Amygdala (tissue), 56 donors: ENCODE measurements at regions not wholly inside any gene's neighbourhood (a gene's known extent, or its start where the extent isn't known, plus 50 kb on each side); places are given as distances from the start of the nearest gene placed in this dataset.
"Not testable (repeated sequence)": the region's sequence is repeated elsewhere in the genome, so short reads cannot be mapped to it uniquely, and the experiment has no call there.

Experiments
- DNase-seq, 56 donors: peaks; one replicate each; lab custom pipeline; 2025; lab: John Stamatoyannopoulos, UW

DNA sequence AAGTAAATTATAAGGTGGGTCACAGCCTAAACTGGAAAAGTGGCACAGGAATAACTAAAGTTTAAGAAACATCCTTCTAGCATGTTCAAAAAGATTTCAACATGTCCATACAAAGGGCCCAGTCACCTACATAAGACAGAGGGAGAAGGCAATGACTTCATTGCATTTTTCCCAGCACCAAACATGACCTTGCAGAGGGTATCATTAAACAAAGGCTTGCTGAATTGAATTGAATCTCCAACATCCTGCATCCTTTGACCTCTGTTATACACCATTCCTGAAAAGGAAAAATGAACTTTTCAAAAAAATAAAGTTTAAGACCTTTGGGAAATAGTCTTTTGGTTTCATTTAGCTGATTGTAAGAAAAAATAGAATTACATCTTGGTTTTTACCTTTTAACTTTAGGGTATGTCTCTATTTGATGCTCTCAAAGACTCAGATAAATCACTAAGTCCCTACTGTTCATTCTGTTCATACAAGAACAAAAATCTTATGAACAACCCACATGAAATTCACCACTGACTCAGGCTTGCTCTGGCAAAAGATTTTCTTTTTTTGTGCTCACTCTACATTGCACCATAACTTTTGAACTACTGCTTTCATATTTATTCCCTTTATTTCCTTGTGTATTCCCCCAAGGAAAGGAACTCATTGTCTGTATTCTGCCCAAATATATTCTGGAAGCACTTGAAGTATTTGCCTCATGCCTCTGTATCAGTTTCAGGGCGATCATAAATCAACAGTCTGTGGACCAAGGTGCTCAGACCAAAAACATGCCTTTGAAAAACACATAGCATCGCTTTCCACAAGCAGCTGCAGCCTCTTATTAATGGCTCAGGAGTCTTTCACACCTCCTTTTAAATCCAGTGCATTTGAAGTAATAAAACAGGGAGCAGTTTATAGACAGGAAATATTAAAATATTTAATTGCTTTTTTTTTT lies 121.7 kb downstream of the DUSP6 start:
- no peak for DNase-seq

DNA sequence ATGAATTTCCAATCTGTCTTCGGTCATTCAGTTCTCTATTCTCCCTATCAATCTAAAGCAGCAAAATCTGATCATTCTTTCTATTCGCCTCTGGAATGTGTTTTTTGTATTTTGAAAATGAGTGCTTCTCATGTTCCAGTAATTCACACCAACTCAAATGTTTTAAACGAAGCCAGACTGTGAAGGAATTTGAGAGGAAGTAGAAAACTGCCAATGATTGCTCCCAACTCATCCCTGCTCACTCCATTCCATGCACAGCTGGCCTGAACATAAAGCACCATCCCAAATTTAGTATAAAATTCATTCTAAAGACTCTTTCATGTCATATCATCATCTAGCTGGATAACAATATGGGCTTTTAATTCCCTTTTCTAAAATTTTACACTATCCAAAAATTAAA lies 123.8 kb downstream of the DUSP6 start:
- DNase-seq: no peak

DNA sequence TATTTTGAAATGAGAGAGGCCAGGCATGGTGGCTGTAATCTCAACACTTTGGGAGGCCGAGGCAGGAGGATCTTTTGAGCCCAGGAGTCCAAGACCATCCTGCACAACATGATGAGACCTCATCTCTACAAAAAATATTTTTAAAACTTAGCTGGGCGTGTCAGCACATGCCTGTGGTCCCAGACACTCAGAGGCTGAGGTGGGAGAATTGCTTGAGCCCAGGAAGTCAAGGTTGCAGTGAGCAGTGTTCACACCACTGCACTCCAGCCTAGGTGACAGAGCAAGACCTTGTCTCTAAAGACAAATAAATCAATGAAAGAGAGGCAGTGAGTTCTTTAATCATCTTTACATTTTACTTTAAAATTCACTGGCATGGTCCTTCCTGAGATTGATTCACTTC lies 124.5 kb downstream of the DUSP6 start:
- DNase-seq: no peak

GRCh38 chr12:89225808-89226411 lies 126.4 kb downstream of the DUSP6 start:
- no peak for DNase-seq

DNA sequence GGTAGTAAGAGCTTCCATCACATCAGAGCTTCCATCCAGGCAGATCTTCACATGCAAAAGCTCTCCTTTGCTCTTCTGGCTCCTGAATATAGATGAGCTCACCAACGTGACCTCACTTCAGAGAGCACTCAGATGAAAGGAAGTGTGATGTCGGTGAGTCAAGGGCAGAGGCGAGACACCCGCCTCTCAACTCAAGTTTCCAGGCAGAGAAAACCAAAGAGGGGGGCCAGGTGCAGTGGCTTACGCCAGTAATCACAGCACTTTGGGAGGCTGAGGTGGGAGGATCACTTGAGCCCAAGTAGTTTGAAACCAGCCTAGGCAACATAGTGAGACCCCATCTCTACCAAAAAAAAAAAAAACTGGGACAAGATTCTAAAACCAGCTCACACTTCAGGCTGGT lies 126.9 kb downstream of the DUSP6 start:
- DNase-seq: no peak

- DNase-seq: not testable (repeated sequence)
Observed at GRCh38 chr12:89222580-89222979, 129.7 kb downstream of the DUSP6 start.

GRCh38 chr12:89217472-89217871 lies 134.8 kb downstream of the DUSP6 start:
- no peak for DNase-seq

DNA sequence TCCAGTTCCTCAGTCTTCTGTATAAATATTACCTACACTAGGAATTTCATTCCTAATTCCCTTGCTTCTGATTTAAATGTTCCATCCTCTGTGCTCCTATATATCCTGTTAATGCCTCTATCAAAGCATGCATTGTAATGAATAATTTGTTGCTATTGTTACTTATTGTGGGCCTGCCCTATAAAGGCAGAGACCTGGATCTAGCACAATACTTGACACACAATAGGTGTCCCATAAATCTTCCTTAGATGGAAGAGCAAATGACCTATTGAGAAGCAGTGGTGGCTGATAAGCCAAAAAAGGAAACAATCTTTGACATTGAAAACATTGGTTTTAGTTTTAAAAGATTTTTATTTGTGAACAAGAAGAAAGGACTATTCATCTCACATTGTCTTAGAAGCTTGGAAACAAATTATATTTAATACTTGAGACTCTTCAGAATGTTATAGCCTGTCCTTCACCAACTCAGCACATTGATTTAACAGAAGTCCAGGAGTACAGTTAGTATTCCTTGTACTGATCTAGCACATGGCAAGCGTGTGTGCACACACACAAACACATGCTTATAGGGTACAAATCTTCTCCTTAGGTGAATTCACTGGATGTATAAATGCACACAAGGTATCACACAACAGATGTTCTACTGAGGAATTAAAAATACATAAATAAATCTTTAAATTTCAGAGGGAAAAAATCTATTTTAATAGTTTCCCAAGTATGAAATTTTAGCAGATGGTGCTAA lies 135.9 kb downstream of the DUSP6 start:
- DNase-seq: no peak

- DNase-seq: no peak
Observed at GRCh38 chr12:89215196-89215595, 137.1 kb downstream of the DUSP6 start.

DNA sequence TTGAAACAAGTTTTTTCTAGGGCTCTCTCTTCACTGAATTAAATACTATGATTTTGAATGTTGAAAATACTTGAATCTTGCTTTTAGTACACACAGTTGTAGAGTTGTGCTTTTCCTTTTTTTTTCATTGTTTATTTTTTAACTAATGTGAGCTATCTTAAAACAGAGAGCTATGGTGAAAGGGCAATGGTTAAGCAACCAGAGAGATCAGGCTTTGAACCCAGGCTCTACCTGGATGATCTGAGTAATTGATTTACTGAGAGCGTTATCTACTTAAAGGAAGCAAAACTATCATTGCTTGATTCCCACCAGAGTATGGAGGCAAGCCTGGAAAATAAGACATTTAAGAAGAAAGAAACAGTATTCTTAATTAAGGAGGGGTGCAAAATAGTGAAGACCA lies 138.6 kb downstream of the DUSP6 start:
- no peak for DNase-seq

GRCh38 chr12:89213139-89213538 lies 139.2 kb downstream of the DUSP6 start:
- DNase-seq: no peak

- DNase-seq: no peak
Observed at GRCh38 chr12:89212339-89212771, 139.9 kb downstream of the DUSP6 start.

GRCh38 chr12:89211456-89211855 lies 140.8 kb downstream of the DUSP6 start:
- DNase-seq: no peak

DNA sequence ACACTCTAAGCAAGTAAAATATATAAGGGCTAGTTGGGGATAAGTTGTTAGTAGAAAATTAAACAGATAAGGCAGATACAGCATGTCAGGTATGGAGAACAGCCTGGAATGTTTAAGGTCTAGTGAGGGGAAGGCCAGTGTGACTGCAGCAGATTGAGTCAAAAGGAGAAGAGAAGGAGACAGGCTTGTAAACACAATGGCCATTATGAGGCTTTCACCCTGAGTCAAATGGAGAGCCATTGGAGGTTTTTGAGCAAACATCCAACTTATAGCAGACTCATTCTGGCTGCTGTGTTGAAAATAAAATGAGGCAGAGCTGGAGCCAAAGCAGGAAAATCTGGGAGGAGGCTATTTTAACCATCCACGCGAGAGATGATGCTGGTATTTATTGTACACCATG lies 142.0 kb downstream of the DUSP6 start:
- DNase-seq: no peak

DNA sequence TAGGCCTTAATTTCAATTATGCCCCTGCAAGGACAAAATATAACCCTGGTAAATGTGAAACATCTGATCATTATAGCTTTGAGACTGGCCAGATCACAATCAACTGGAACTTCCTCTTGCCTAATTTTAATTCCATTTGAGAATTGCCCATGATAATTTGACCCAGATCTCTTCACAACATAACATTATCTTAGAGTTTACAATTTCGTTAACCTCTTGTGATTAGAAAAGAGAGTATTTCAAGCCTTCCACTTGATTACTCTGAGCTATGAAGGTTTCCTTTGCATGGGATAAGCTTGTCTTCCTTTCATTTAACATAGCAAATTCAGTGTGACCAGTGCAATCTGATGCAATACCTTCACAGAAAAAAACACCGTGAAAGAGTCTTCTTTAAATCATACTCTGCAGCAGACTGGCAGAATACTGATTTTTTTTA lies 143.6 kb downstream of the DUSP6 start:
- DNase-seq: no peak

DNA sequence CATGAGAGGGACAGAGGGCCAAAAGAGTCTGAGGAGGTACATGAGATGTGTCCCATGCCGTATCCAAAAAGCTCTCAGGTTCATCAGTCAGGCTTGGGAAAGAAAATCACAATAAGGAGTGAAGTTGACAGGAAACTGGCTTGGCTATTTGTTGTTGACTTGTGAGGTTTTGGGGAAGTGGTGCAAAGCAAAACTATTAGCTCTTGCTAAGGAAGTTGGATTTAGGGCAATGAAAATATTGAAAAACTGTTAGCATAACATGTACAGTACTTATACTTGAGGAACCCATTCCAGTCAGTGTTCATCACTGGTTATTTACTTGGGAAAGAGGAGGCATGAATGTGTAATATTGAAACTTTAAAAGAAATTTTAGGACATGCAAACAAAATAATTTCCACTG lies 145.9 kb downstream of the DUSP6 start:
- no peak for DNase-seq

DNA sequence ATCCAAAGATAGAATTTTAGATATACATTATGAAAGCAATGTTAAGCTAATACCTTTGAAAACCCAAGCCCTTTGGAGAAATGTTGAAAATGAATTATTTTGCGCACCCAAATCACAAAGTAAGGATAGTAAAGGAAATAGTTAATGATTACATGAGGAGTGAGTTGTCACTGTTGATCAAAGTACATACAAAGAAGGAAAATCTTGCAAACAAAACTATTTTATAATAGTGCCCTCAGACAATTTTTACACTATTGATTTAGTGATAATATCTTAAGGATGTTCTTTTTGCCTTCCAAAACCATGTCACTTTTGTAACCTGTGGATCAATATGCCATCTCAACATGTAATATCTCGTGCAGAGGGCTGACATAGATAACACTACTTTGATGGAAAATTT lies 146.8 kb downstream of the DUSP6 start:
- DNase-seq: no peak

DNA sequence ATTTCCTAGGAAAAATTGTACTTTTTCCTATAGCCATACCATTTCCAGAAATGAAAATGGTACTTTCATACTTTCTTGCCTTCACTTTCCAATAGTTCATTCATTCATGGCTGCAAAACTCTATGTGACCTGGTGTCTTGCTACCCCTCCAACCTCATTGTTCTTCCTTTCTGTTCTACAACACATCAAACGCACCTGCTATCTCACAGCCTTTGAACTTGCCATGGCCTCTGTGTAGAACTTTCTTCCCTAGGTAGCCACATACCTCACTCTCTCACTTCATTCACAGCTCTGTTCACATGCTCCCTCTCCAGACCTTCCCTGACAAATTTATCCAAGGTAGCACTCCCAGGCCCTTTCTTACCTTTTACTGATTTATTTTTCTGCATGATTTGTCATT lies 149.2 kb downstream of the DUSP6 start:
- DNase-seq: no peak

GRCh38 chr12:89200217-89200616 lies 152.1 kb downstream of the DUSP6 start:
- DNase-seq: no peak

GRCh38 chr12:89195470-89195869 lies 156.8 kb downstream of the DUSP6 start:
- DNase-seq: no peak

DNA sequence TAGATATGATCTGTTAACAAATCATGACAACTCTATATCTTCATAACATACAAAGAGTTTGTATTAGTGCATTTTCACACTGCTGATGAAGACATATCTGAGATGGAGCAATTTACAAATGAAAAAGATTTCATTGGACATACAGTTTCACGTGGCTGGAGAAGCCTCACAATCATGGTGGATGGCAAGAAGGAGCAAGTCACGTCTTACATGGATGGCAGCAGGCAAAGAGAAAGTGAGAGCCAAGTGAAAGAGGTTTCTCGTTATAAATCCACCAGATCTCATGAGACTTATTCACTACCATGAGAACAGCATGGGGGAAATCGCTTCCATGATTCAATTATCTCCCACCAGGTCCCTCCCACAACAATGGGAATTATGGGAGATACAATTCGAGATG lies 157.6 kb downstream of the DUSP6 start:
- no peak for DNase-seq
